Effector memory CD4-positive, alpha-beta T cell (primary cell): ENCODE measurements at regions not wholly inside any gene's neighbourhood (a gene's known extent, or its start where the extent isn't known, plus 50 kb on each side); places are given as distances from the start of the nearest gene placed in this dataset.

Experiments
- DNase-seq, 3 donors: peaks; one replicate each; pipeline ENCODE4 v3.0.0-alpha.2; 2020
- H3K27ac ChIP-seq: 2 replicates; pipeline ENCODE4 v1.7.0; 2013; ENCODE audit warnings: mild to moderate bottlenecking, low read length, moderate library complexity; ENCODE audit not compliant: insufficient read depth, poor library complexity, severe bottlenecking
- H3K27me3 ChIP-seq: replicated peaks from 2 replicates; pipeline ENCODE4 v1.7.0; 2013; ENCODE audit warnings: mild to moderate bottlenecking, low read length; ENCODE audit not compliant: insufficient read depth, control insufficient read depth, poor library complexity, severe bottlenecking
- H3K36me3 ChIP-seq: 2 replicates; pipeline ENCODE4 v1.7.0; 2013; ENCODE audit warnings: mild to moderate bottlenecking, low read length, moderate library complexity; ENCODE audit not compliant: control insufficient read depth, insufficient read depth
- H3K4me1 ChIP-seq: 2 replicates; pipeline ENCODE4 v1.7.0; 2013; ENCODE audit warnings: low read length, mild to moderate bottlenecking; ENCODE audit not compliant: control insufficient read depth, insufficient read depth, poor library complexity, severe bottlenecking
- H3K4me3 ChIP-seq: 2 replicates; pipeline ENCODE4 v1.7.0; 2013; ENCODE audit warnings: low read length, low read depth, mild to moderate bottlenecking; ENCODE audit not compliant: insufficient read depth, poor library complexity, severe bottlenecking
- H3K9me3 ChIP-seq: 2 replicates; pipeline ENCODE4 v1.7.0; 2013; ENCODE audit warnings: mild to moderate bottlenecking, low read length, moderate library complexity; ENCODE audit not compliant: control insufficient read depth

DNA sequence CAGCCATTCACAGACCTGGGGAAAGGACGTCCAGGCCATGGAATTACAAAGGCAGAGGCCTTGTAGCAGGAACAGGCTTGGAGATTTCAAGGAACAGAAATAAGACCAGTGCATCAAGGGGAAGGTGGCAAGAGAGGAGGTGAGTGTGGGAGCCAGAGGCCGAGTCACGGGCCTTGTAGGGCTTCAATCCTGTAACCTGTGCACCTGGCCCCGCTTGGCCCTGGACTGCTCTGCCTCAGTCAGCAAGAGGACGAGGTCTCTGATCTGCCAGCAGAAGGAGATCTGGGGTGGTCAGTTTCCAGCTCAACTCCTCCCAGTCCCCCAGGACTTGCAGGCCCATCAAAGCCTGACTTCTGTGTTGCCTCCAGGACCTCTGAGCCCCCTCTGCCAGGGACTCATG, 200.8 kb downstream of the VRK1 start:
- H3K4me1 ChIP-seq = no peaks in the 10 kb centered on the region
- no peak overlapping the region for H3K27ac ChIP-seq
- no peak overlapping the region for H3K4me3 ChIP-seq
- no peak for DNase-seq
- H3K9me3 ChIP-seq = no peaks in the 10 kb centered on the region
- H3K27me3 ChIP-seq = no peaks in the 10 kb centered on the region
- no peaks in the 10 kb centered on the region for H3K36me3 ChIP-seq

DNA sequence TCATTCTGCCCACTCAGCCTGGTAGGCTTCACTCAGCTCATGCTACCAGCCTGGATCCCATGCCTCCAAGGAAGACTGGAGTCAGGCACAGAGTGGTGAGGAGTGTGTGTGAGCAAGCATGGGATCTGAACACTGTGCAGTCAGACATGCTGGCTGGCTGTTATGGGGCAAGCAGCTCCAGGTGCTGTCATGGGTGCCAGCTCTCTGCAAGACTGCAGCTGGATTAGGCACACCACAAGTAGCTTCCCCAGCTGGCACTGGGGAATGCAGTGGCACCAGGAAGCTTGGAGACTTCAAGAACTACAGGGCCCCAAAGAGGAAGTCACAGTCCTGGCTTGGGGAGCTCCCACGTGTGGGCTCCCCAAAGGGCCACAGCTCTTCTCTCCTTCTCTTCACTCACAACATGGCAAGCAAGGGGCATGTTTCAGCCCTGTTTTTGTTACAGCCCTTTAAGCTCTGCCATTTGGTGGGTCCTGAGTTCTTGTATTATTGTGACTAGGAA, 202.5 kb downstream of the VRK1 start:
- no peak overlapping the region for H3K4me3 ChIP-seq
- no peak for DNase-seq
- H3K9me3 ChIP-seq = no peaks in the 10 kb centered on the region
- H3K27ac ChIP-seq = no peak overlapping the region
- H3K36me3 ChIP-seq = no peaks in the 10 kb centered on the region
- H3K4me1 ChIP-seq = no peaks in the 10 kb centered on the region
- no peaks in the 10 kb centered on the region for H3K27me3 ChIP-seq

DNA sequence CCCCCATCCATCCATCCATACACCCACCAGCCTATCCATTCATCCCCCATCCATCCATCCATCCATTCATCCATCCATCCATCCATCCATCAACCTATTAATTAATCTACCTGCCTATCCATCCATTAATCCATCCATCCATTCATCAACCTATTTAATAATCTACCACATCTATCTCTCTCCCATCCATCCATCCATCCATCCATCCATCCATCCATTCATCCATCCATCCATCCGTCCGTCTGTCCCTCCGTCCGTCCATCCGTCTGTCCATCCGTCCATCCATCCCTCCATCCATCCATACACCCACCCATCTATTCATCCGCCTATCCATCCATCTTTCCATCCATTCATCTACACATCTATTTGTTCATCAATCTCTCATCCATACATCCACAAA, 205.3 kb downstream of the VRK1 start:
- Histone ChIP-seq H3K27ac (no peak overlapping the region), H3K36me3 (no peaks in the 10 kb centered on the region), H3K4me3 (no peak overlapping the region), H3K4me1 (no peaks in the 10 kb centered on the region), H3K9me3 (no peaks in the 10 kb centered on the region), H3K27me3 (no peaks in the 10 kb centered on the region)
- DNase-seq = no peak

DNA sequence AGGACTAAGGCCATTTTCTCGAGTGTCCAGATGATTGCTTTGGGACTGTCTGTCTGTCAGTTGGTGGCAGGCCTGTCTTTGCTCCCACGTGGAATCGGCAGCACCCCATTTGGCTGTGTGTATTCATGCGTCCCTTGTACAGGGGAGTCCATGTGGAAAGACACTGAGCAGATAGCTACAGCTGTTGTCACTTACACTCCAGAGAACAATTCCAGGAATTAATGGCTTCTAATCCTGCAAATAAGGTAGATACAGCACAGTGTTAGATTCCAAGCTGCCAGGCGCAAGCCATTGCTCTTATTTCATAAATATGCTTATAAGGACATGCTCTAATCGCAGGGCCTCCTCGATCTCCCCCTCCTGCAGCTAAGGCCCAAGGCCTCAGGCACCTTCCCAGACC, 208.8 kb downstream of the VRK1 start:
- H3K27me3 ChIP-seq = no peaks in the 10 kb centered on the region

DNA sequence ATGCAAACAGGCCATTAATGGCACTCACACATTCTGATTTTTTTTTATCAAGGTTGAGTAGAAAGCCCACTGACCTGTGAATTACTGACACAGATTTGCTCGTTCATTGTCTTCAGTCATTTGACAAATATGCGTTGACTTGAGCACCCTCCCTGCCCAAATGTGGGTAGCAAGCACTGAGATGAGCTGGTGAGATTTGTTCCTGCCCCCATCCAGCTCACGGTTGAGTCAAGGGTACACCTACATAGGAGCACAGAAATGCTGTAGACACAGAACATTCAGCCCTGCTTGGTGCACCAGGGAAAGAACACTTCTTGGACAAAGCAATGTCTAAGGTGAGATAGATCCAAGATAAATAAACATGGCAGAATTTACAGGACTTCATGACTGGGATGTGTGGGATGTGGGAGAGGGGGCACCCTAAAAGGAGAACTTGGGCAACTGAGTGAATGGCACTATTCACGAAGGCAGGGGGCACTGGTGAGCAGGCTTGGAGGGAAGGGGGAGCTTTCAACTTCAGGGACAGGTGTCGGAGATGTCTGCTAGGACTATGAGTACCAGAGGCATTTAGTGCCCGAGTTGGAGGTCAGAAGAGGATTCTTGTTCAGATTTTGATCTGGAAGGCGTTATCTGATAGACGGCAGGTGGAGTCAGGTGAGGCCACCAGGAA, 213.4 kb downstream of the VRK1 start:
- Histone ChIP-seq H3K9me3 (no peaks in the 10 kb centered on the region), H3K27me3 (no peaks in the 10 kb centered on the region), H3K27ac (no peak overlapping the region), H3K4me1 (no peaks in the 10 kb centered on the region), H3K4me3 (no peak overlapping the region), H3K36me3 (no peaks in the 10 kb centered on the region)
- DNase-seq = no peak

More for the DNA sequence above, 208.8 kb downstream of the VRK1 start:
- Histone ChIP-seq H3K36me3 (no peaks in the 10 kb centered on the region), H3K4me1 (no peaks in the 10 kb centered on the region), H3K4me3 (no peak overlapping the region), H3K27ac (no peak overlapping the region), H3K9me3 (no peaks in the 10 kb centered on the region)
- DNase-seq = no peak

DNA sequence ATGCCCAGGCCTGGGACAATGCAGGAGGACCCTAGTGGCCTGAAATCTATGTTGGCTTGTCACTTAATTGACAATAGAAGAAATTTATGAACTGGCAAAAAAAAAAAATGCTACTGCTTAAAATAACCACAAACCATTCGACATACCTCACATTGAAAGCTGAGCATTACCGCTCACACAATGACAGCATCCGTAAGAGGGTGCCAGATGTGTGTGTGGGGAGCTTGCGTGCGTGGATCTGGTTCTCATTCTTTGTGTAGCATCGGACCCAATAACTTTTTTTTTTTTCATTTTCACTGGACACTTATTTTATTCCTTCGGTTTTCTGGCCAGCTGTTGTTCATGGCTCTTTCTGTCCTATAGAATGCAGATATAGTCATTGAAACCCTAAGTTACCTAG, 216.7 kb downstream of the VRK1 start:
- Histone ChIP-seq H3K4me3 (no peak overlapping the region), H3K27me3 (no peaks in the 10 kb centered on the region), H3K27ac (no peak overlapping the region), H3K36me3 (no peaks in the 10 kb centered on the region), H3K9me3 (no peaks in the 10 kb centered on the region), H3K4me1 (no peaks in the 10 kb centered on the region)
- DNase-seq = no peak

DNA sequence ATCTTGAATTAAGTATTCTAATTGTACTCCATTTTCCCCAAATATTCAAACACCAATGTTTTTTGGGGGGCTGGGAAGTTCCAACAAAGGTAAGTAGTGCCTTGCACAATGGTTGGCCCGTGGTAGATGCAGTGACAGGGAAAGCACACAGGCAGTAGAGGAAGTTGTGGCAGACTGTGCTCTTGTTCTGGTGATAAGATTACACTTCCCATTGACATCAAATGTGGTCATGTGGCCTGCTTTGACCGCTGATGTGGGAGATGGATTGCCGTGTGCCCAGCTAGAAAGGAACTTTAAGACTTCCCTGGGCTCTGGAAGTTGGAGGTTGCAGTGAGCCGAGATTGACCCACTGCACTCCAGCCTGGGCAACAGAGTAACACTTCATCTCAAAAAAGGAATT, 223.8 kb downstream of the VRK1 start:
- no peaks in the 10 kb centered on the region for H3K4me1 ChIP-seq
- no peak for DNase-seq
- H3K9me3 ChIP-seq = no peaks in the 10 kb centered on the region
- no peaks in the 10 kb centered on the region for H3K27me3 ChIP-seq
- no peaks in the 10 kb centered on the region for H3K36me3 ChIP-seq
- no peak overlapping the region for H3K27ac ChIP-seq
- H3K4me3 ChIP-seq = no peak overlapping the region

DNA sequence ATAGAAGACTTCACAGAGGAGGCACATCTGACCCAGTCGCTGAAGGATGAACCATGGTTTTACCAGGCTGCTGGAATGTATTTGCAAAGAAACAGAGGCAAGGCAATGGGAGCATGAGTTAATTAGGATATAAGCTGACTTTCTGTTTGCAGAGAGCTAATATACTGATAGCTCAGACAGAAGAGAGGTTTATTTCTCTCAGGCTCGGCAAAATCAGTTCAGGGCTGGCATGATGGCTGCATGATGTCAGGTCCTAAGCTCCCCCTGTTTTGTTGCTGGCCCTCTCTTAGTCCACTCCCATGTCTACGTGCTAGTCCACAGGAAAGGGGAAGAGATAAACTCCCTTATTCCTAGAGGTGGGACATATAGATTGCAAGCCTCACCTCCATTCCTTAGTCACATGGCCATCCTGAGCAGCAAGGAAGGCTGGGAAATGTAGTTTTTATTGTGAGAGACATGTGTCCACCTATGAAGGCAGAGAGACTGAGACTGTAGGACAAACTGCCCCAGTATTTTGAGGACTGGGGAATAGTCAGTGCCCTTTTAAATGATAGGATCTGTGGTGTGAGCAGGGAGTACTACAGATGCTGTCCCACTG, 224.5 kb downstream of the VRK1 start:
- H3K9me3 ChIP-seq = no peaks in the 10 kb centered on the region
- no peaks in the 10 kb centered on the region for H3K27me3 ChIP-seq
- no peak overlapping the region for H3K27ac ChIP-seq
- H3K4me3 ChIP-seq = no peak overlapping the region
- H3K4me1 ChIP-seq = no peaks in the 10 kb centered on the region
- DNase-seq = no peak
- no peaks in the 10 kb centered on the region for H3K36me3 ChIP-seq

DNA sequence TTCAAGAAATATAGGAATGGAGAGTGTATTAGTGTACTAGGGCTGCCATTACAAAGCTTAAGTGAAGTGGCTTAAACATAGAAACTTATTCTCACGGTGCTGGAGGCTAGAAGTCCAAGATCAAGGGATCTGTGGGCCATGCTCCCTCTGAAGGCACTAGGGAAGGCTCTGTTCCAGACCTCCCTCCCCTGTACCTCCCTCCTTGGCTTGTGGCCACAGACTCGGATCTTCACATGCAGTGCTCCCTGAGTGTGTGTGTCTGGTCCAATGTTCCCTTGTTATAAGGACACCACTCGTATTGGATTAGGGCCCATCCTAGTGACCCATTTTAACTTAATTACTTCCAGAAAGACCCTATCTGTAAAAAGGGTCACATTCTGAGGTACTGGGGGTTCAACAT, 225.6 kb downstream of the VRK1 start:
- Histone ChIP-seq H3K36me3 (no peaks in the 10 kb centered on the region), H3K27ac (no peak overlapping the region), H3K27me3 (peaks cover 3% of the 10 kb centered on the region), H3K4me3 (no peak overlapping the region), H3K4me1 (no peaks in the 10 kb centered on the region), H3K9me3 (no peaks in the 10 kb centered on the region)
- no peak for DNase-seq

DNA sequence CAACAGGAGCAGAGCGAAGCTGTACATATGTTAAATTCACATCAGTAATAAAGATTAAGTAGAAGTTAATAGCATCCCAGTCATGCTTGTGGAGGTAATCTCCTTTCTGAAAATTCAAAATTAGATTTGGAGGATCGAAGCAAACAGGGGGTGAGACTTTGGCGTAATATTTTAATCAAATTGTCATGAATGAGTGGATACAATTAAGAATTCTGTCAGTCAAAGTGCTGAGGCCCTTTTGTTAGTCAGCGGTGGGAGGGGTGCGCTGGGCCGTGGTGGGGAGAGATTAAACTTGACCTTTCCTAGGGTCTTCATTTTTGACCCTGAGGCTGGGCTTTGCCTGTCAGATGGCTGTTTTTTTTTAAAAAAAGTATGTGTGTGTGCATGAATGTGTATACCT, 226.7 kb downstream of the VRK1 start:
- H3K9me3 ChIP-seq = no peaks in the 10 kb centered on the region
- no peak overlapping the region for H3K27ac ChIP-seq
- DNase-seq = no peak
- H3K27me3 ChIP-seq = peaks cover 3% of the 10 kb centered on the region
- no peak overlapping the region for H3K4me3 ChIP-seq
- H3K4me1 ChIP-seq = no peaks in the 10 kb centered on the region
- no peaks in the 10 kb centered on the region for H3K36me3 ChIP-seq
